Gastrocnemius medialis (tissue), 4 donors: ENCODE measurements at regions not wholly inside any gene's neighbourhood (a gene's known extent, or its start where the extent isn't known, plus 50 kb on each side); places are given as distances from the start of the nearest gene placed in this dataset.

Experiments
- ATAC-seq, 2 donors: fragments of 150-250 bp; one replicate each; pipeline ENCODE4 v1.9.1; 2016
- DNase-seq, 2 donors: peaks; one replicate each; pipeline ENCODE4 v3.0.0-alpha.2; 2019
- H3K27ac ChIP-seq, 4 donors: fragments of 200-600 bp; sonication (generic); 1 replicate in 1 of 4; 2 replicates in 3 of 4; pipeline ENCODE4 v1.5.1; 2016 to 2018; ENCODE audit warnings: mild to moderate bottlenecking in 2 of 4, moderate library complexity in 1 of 4
- H3K27me3 ChIP-seq, 3 donors: fragments of 200-600 bp; sonication (generic) in 2 of 3; 1 replicate in 1 of 3; 2 replicates in 2 of 3; pipeline versions ENCODE4 v1.5.1 to v1.6.0; 2016 to 2019; ENCODE audit warnings: mild to moderate bottlenecking in 1 of 3, moderate library complexity in 1 of 3
- H3K36me3 ChIP-seq, 2 donors: fragments of 200-600 bp; sonication (generic) in 1 of 2; one replicate each; pipeline ENCODE4 v1.5.1; 2017 to 2018
- H3K4me1 ChIP-seq, 2 donors: fragments of 200-600 bp; sonication (generic) in 1 of 2; one replicate each; pipeline ENCODE4 v1.5.1; 2016 to 2017; ENCODE audit warnings: mild to moderate bottlenecking in 2 of 2
- H3K4me3 ChIP-seq, 4 donors: fragments of 200-600 bp; sonication (generic) in 3 of 4; 1 replicate in 1 of 4; 2 replicates in 3 of 4; pipeline ENCODE4 v1.5.1; 2016 to 2019; ENCODE audit warnings: mild to moderate bottlenecking in 2 of 4
- H3K9me3 ChIP-seq, 3 donors: fragments of 200-600 bp; sonication (generic) in 2 of 3; 1 replicate in 1 of 3; 2 replicates in 2 of 3; pipeline ENCODE4 v1.5.1; 2016 to 2019
- POLR2A ChIP-seq, 2 donors: fragments of 450-650 bp; IDR thresholded peaks; one replicate each; pipeline ENCODE4 v1.6.1; 2017; ENCODE audit warnings: antibody characterized with exemption in 2 of 2, mild to moderate bottlenecking in 2 of 2, moderate library complexity in 2 of 2
- in situ Hi-C, 4 donors: fragments of 200-750 bp; cut with MboI; loops; one replicate each; pipeline versions ENCODE4 v1.15.0 to v1.8.0; 2017; ENCODE audit warnings: low sequenced_read_pairs in 4 of 4
- intact Hi-C: fragments of 100-400 bp; cut with DNase I; formaldehyde crosslinking; loops from one replicate; pipeline ENCODE4 v1.15.1; 2023; ENCODE audit warnings: low total_unique reads
- TF ChIP-seq, protein P1 (sequence below), 5 experiments: fragments of 450-650 bp in 3 of 5; fragments of 200-600 bp in 2 of 5; sonication (generic) in 2 of 5; IDR thresholded peaks in 4 of 5; conservative IDR thresholded peaks in 1 of 5; 1 replicate in 4 of 5; 2 replicates in 1 of 5; pipeline ENCODE4 v1.5.1; 2016 to 2019; ENCODE audit warnings: antibody characterized with exemption in 5 of 5, mild to moderate bottlenecking in 3 of 5, moderate library complexity in 3 of 5

GRCh38 chr10:128258421-128258976 is 132.3 kb upstream of the MKI67 start:
- in situ Hi-C loops (no loop called here), intact Hi-C loops (no loop called here)
- no peaks in the 10 kb centered on the region for H3K4me1 ChIP-seq
- peaks cover 0 to 4% (median 0%) of the 10 kb centered on the region in 3 donors for H3K27me3 ChIP-seq
- H3K4me3 ChIP-seq, result no peak overlapping the region
- ATAC-seq, result no peak
- no peak for DNase-seq
- no peak overlapping the region for H3K27ac ChIP-seq
- H3K9me3 ChIP-seq, result no peaks in the 10 kb centered on the region
- TF ChIP-seq POLR2A (IDR thresholded peaks at IDR 0.05), result no peak
- TF ChIP-seq, protein P1, sequence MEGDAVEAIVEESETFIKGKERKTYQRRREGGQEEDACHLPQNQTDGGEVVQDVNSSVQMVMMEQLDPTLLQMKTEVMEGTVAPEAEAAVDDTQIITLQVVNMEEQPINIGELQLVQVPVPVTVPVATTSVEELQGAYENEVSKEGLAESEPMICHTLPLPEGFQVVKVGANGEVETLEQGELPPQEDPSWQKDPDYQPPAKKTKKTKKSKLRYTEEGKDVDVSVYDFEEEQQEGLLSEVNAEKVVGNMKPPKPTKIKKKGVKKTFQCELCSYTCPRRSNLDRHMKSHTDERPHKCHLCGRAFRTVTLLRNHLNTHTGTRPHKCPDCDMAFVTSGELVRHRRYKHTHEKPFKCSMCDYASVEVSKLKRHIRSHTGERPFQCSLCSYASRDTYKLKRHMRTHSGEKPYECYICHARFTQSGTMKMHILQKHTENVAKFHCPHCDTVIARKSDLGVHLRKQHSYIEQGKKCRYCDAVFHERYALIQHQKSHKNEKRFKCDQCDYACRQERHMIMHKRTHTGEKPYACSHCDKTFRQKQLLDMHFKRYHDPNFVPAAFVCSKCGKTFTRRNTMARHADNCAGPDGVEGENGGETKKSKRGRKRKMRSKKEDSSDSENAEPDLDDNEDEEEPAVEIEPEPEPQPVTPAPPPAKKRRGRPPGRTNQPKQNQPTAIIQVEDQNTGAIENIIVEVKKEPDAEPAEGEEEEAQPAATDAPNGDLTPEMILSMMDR (IDR thresholded peaks at IDR 0.05 in 4 of 5, conservative IDR thresholded peaks at IDR 0.05 in 1 of 5), result no peak
- no peaks in the 10 kb centered on the region for H3K36me3 ChIP-seq

- Histone ChIP-seq H3K27ac (no peak overlapping the region), H3K27me3 (peaks cover 0 to 6% (median 0%) of the 10 kb centered on the region in 3 donors), H3K4me1 (no peaks in the 10 kb centered on the region), H3K36me3 (no peaks in the 10 kb centered on the region), H3K4me3 (no peak overlapping the region), H3K9me3 (no peaks in the 10 kb centered on the region)
- in situ Hi-C loops, result no loop called here
- intact Hi-C loops, result no loop called here
- DNase-seq, result peak; percentile 9 to 36
- TF ChIP-seq POLR2A (IDR thresholded peaks at IDR 0.05), result no peak
- TF ChIP-seq, protein P1 (IDR thresholded peaks at IDR 0.05 in 4 of 5, conservative IDR thresholded peaks at IDR 0.05 in 1 of 5), result peak in 4 of 5 experiments; percentile 19 to 60 (median 29)
- no peak for ATAC-seq
Observed at GRCh38 chr10:128263891-128264688, 137.9 kb upstream of the MKI67 start.

DNA sequence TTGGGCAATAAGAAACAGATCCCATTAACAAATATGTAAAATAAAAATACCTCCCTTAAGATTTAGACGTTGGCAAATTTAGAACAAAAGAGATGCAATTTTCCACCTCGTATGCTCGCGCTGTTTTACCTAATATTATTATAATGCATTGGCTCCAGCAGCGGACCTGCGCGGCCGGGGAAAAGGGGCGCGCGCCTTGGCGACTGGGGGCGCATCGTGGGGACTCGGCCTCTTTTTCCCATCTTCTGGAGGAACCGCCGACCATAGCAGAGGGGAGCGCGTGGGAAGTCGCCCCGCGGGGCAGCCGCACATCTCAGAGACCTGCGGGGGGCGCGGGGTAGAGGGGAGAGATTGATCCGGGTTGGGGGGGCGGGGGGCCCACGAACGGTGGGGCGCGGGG is 139.4 kb upstream of the MKI67 start:
- H3K9me3 ChIP-seq, result no peaks in the 10 kb centered on the region
- H3K27me3 ChIP-seq, result peaks cover 0 to 6% (median 0%) of the 10 kb centered on the region in 3 donors
- ATAC-seq (no peak), DNase-seq (no peak)
- no peaks in the 10 kb centered on the region for H3K36me3 ChIP-seq
- no peak overlapping the region for H3K4me3 ChIP-seq
- intact Hi-C loops (loop anchor here (5.0 kb wide), 1 partner anchor 157 kb away; no protein-coding TSS in a partner anchor), in situ Hi-C loops (no loop called here)
- TF ChIP-seq, protein P1 (IDR thresholded peaks at IDR 0.05 in 4 of 5, conservative IDR thresholded peaks at IDR 0.05 in 1 of 5), result no peak
- no peak for TF ChIP-seq POLR2A (IDR thresholded peaks at IDR 0.05)
- H3K27ac ChIP-seq, result no peak overlapping the region
- no peaks in the 10 kb centered on the region for H3K4me1 ChIP-seq

GRCh38 chr10:128267581-128267980 is 141.4 kb upstream of the MKI67 start:
- DNase-seq (no peak), ATAC-seq (no peak)
- H3K27me3 ChIP-seq, result peaks cover 0 to 6% (median 0%) of the 10 kb centered on the region in 3 donors
- in situ Hi-C loops (no loop called here), intact Hi-C loops (loop anchor here (5.0 kb wide), 1 partner anchor 155 kb away; no protein-coding TSS in a partner anchor)
- no peak for TF ChIP-seq POLR2A (IDR thresholded peaks at IDR 0.05)
- TF ChIP-seq, protein P1 (IDR thresholded peaks at IDR 0.05 in 4 of 5, conservative IDR thresholded peaks at IDR 0.05 in 1 of 5), result no peak
- H3K4me3 ChIP-seq, result no peak overlapping the region
- no peak overlapping the region for H3K27ac ChIP-seq
- H3K36me3 ChIP-seq, result no peaks in the 10 kb centered on the region
- no peaks in the 10 kb centered on the region for H3K4me1 ChIP-seq
- no peaks in the 10 kb centered on the region for H3K9me3 ChIP-seq
